SK-N-MC (cell line): ENCODE measurements at regions not wholly inside any gene's neighbourhood (a gene's known extent, or its start where the extent isn't known, plus 50 kb on each side); places are given as distances from the start of the nearest gene placed in this dataset.

ENCODE experiments used
- EZH2 ChIP-seq: fragments of 200-600 bp; sonication (generic); IDR thresholded peaks from one replicate; pipeline ENCODE4 v1.6.1; 2017; ENCODE audit warnings: antibody characterized with exemption
- POLR2AphosphoS5 ChIP-seq: IDR thresholded peaks from 2 replicates; pipeline ENCODE4 v1.6.1; 2012; ENCODE audit warnings: mild to moderate bottlenecking, low read depth, low read length, borderline replicate concordance

DNA sequence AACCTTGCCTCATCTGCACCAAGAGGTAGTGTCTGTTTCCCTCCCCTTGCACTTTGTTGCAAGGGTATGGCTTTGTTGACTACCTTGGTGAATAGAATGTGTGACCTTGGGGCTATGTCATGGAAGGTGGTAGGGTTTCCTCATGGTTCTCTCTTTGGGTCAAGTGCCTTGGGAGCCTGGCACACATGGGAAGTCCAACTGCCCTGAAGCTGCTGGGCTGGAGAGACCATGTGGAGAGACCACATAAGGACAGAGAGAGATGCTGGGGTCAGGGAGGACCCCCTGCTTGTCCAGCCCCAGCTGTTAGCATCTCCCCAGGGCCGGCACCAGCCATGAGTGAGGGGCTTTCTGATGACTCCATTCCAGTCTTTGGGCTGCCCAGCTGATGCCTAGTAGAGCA is 95.5 kb upstream of the PAX1 start:
- TF ChIP-seq EZH2 (no peak), POLR2AphosphoS5 (no peak)
